Activated CD8-positive, alpha-beta memory T cell treated with anti-CD3 and anti-CD28 coated beads for 48 hours (primary cell): ENCODE measurements at regions not wholly inside any gene's neighbourhood (a gene's known extent, or its start where the extent isn't known, plus 50 kb on each side); places are given as distances from the start of the nearest gene placed in this dataset.

Source experiments
- DNase-seq, 3 experiments: peaks; one replicate each; pipeline ENCODE4 v3.0.0-alpha.2; 2020; ENCODE audit warnings: low read depth in 2 of 3, low spot score in 2 of 3

DNA sequence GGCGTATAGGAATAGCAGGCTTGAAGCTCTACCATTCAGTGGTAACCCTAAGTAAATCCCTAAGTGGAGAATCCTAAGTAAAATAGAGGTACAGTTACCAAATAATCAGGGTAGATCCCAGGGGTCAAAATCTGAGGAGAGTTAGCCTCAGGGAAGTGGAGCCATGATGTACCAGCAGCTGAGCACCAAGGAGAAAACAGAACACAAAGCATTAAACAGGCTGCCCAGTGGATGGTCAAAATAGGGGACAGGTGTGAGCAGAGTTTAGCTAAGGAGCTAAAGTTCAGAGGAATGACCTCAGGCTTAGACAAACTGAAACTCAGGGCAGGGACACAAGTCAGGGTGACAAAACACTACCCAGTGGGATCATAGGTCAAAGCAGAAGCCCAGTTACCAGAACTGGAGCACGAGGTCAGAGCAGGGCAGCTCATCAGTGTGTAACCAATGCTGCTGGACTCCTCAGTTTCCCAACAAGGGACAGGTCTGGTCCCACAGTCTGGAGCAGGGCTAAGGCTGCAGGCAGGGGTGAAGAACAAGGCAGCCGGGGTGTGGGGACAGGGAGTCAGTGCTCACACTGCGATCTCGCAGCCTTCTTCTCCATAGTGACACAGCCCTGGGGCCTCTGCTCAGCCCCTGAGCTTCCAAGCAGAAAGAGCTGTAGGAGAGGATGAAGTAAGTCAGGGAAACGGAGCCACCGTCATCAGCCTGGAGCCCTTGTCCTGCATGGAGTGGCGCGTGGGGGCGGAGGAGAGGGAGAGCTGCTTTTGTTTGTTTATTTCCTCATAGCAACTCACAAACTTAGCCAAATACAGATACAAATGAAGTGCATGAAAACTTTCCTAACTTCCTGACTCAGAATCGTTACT is 264.0 kb downstream of the MREG start:
- DNase-seq = no peak

DNA sequence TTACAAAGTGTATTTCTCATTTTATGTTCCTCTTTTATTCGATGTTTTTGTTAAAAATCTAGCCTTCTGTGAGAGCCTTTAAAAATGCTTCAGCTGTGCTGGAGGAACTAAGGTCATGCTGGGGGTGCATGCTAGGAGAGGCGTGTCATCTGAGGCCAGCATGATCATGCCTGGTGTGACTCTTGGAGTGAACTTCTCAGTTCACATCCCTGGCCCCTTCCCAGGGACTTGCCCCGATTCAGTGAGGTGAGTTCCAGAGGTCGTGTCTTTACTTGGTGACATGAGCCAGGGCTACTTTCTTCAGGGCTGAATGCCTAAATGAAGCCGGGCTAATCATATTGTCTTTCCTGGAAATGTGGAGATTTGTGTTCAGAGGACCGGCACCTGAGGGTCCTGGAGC is 264.9 kb downstream of the MREG start:
- no peak for DNase-seq

DNA sequence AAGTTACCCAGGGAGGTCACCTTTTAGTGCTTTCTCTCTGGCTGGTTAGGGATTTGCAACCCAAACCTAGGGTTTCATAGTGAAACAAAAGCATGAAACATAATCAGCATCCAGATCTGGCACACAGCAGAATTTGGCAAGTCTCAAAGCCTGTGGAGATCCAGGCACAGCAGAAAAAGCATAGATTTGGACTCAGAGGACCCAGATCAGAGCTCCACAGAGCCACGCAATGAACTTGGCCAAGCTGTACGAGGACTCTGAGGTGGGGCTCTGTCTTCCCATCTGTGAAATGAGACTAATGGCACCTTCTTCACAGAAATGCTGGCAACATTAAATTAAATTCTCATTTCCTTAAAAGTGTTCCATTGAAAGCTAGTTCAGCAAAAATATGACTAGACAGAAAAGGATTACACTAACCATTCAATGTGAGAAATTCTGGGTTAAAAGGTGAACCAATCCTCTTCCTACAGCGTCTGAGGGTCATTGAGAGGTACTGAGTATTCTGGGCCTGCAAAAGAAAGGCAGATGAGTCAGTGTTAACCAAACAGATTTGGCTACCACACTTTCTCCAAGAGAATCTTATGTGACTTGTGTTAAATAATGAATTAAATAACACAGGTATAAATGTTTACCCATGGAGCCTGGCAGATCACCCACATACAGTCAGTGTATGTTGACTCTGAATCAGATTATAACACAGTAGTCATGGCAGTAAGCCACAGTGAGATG is 266.3 kb downstream of the MREG start:
- DNase-seq = no peak

DNA sequence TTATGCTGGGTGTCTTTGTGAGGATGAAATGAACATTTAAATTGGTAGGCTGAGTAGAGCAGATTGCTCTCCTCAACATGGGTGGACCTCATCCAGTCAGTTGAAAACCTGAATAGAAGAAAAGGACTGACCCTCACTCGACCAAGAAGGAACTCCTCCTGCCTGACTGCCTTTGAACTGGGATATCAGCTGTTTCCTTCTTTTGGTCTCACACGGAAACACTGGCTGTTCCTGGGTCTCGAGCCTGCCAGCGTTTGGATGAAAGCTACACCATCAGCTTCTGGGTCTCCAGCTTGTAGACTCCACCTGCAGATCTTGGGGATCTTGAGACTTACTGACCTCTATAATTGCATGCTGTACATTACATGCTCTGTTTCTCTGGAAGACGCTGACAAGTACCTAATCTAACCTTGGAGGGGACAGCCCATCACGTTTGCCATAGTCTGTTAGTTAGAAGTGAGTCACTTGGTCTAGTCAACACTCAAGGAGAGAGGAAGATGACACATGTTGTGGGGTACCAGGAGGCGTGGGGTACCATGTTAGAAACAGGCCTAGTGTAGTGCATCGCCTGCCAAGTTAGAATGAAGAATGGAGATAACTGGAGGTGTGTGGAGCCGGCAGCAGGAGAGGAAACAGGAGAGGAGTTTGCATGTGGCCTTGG is 267.0 kb downstream of the MREG start:
- no peak for DNase-seq

DNA sequence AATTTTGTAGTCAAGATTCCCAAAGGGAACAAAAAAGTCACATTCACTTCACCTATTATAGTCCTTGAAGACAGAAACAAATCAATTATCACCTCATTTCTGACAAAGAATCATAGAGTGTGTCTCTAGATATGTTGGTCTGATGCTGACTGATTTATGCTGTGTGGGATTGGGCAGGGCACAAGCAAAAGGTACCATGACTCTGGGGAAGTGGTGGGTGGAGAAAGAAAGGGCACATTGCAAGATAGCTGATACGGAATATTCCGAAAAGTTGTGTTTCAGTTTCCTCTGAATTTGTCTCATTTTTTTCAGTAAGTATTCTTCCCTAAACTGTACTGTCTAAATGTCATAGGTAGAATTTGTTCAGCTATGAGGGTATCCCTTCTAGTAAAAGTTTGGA is 268.0 kb downstream of the MREG start:
- DNase-seq = no peak

DNA sequence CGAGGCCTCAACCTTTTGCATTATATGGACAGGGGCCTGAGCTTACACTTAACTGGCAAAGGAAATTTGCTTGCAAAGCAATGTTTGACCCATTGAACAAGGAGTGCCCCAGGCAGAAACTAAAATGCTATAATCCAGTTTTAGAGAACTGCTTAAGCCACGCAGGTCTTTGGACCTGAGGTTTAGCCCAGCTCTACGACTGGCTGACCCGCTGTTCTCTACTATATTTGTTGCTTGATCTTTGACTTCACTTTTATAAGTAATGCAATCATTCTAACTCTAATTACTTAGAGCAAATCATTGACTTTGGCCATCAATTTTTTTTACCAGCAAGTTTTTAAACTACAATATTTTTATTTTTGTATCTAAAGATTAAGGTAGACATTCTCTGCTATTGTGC is 268.8 kb downstream of the MREG start:
- DNase-seq = no peak

DNA sequence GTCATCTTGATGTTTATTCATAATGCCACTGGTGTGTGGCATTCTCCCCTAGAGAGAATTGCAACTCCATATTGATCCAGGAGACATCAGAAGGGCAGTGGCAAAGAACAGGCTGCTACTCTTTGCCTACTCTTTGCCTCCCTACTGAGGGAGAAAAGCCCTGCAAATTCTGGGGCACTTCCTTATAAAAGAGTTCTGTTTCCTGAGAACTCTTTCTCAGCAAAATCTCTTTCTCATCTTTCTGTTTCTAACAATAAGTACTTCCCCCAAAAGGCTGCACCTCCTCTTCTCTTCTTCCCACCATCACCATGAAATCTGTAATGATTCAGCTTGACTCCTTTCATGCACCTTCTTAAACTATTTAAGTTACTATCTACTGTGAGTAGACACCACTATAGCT is 270.3 kb downstream of the MREG start:
- no peak for DNase-seq

DNA sequence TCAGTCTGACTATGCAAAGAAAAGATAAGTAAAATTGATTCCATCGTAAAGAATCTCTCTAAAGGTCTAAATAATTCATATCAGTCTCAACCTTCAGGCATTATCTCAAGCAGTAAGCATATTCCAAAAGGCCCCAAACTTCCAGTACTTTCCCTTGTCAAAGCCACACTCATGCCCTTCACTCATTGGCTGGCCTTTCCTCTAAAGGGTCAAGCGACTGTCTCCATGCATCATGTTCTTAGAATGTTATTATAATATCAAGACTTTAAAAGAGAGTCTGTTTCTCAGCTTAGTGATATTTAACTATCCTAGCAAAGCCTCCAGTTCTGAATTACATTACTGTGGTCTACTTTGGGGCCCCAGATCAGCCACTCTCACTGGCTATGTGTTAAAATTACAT is 271.3 kb downstream of the MREG start:
- DNase-seq = no peak

DNA sequence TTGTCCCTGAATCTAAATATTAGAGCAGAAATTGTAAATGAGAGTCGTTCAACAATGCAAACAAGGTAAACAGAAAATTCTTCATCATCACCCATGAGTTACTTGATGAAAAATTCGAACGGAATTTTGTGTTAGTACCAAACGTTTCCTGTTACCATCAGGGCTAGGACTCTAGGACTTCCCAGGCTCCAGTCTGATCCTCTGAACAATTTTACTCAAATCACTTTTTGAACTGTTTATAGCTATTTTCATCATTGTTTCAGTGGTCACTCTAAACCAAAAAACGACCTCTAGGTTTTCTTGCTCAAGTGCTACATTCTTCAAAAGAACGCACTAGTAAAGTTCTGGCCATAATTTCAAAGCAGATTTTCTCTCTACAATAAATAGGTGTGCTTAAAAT is 273.3 kb downstream of the MREG start:
- DNase-seq = no peak

DNA sequence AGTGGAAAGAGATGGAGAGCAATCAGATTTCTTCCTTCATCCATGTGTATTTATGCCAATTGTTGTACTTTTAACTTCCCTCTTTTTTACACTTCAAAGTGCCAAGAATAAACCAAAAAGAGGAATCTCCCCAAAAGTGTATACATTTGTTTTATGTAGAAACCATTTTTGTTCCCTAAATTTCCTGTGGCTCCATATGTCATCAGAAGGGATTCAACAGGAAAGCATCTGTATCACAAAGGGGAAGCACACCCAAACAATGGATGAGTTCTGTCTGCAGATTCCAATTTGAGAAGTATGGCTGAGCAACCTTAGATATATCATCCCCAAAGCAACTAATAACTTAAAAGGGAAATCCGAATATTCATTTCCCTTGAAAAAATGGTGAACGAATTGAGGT is 275.0 kb downstream of the MREG start:
- no peak for DNase-seq

DNA sequence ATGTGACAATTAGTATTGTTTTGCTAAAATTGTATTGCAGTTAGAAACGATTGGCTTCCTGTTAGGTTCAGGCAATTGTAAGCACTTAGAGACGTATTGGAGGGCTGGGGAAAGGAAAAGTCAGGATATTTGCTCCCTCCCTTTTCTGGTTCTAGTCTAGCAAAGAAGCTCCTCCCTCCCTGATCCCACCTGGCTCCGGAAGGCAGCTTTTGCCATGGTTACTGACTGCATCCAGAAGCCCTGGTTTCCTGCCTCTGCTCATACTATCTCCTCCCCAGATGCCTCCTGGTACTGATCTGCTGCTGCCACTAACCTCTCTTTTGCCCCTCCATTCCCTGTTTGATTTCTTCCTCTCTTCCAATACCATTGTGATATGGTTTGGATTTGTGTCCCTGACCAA is 275.9 kb downstream of the MREG start:
- DNase-seq = no peak

DNA sequence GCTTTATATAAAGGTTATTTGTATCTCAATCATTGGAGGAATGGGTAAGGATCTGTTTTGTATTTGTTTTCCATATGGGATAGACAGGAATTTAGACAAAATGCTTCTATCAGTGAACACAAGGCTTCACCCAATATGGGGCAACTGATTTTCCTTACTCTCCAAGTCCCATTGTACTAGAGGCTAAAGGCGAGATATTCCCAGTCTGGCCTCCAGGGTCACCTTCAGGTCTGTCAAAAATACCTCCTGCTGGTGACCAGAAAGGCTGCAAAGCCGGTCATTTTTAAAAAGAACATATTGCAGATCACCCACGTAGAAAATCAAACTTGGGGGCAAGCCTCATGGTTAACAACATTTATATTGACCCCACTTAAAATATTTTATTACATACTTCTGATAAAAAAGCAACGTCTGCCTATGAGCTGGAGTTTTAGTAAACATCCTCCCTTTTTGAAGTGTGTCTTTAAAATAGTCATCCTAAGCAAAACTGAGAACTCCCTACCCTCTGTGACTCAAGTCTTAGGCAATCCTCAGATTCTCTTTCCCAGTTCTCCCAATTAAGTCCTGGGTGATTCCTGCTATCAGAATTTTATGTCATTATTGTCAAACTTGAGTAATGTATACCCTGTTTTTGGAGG is 276.6 kb downstream of the MREG start:
- no peak for DNase-seq

DNA sequence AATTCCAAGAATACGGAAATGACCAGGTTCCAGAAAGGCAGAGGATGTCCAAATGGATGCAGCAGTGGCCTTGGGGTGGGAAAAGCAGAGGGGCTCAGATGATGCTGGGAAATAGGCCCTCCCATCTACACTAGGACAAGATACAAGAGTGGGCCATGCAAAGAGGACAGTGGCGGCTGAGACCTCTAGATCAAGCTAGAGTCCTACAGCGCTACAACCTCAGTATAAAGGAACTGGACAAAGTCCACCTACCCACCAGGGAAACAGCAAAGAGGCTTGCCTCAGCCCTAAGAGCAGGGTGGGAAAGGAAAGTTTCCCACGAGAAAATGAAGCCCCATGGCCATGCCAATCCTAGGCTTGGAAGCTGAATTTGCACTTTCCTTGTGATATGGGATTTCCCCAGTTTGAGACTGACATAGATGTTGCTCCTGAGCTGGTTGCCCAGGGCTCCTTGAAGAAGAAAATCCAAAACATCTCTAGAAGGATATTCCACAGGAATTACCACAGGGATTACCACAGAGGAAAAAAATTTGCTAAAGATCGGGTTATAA is 282.2 kb downstream of the MREG start:
- DNase-seq = no peak

DNA sequence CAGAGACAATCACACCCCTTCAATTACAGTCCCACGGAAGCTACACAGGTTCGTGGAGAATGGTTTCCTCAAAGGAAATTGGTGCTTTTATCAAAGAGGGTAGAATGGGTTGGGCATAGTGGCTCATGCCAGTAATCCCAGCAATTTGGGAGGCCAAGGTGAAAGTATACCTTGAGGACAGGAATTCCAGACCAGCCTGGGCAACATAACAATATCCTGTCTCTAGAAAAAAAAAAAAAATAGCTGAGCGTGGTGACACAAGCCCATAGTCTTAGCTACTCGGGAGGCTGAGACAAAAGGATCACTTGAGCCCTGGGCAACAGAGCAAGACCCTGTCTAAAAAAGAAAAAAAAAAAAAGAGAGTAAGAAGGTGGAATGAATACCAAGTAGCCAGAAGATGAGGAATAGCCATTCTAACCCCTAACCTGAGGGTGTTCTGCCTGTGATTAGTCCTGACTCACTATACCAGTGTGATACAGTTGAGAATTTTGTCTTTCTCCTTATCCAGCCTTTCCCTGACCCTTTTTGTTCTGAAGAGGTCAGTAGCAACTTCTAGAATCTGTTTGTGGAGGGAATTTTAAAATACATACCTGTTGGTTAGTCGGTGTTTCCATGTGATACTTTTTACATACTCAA is 283.2 kb downstream of the MREG start:
- no peak for DNase-seq

DNA sequence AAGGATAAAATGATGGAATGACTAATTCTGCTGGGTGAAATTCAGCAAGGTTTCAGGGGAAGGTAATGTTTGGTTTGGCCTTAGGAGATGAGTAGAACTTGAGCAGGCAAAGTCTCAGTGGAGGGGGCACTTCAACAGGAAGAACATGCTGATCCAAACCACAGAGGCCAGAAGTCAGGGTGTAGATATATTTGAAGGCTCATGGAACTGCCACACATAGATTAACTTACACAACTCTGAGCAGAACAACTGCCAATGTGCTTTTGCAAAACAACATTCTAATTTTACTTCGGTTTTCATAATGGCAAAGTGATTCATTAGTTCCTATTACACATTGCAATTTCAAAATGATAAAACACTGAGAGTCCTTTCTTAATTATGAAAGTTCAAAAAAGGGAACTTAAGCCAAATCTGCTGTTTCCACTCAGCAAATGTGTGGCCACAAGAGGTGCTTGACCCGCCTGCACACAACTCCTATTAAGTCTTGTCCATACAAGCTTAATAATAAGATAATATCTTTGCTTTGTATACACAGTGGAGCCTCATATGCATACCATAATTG is 284.8 kb downstream of the MREG start:
- DNase-seq = no peak

DNA sequence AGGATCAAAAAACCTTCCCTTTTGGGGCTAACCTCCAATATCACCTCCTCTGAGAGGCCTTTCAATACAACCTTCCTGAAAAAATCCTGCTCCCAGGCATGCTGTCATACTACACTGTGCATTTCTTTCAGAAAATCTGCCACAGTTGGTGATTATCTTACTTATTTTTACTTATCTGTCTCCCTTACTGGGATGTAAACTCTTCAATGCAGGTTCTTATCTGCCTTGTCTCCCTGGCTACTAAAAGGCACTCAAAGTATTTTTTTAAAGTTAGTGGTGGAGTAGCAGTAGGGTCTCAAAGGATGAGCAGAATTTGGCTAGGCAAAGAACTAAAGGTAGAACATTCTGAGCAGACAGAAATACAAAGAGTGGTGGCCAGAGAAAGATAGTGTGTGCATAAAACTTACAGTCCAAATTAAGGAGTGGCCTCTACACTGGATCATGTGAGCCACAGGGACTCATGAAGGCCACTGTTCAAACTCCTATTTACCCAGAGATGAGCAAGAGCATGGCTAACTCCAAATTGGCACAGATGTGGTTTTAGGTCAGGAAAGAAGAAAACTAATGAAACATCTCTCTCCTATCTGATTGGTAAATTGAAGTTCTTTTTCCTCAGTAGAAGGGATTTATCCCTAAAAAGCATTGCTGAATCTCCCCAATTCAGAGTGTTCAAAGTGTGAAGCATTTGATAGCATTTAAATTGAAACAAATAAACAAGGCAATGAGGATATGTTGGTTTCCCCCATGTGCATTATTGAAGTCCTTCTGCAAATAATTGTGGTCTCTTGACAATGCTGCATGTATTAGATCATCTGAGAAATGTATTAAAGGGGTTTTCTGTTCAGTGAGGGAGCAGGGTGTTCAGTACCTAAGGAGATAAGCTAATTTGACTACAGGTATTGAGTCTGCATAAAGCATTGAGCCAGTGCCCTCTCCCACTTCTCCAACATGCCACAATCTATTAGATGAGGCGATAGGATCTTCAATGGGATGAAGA is 285.5 kb downstream of the MREG start:
- DNase-seq = no peak

DNA sequence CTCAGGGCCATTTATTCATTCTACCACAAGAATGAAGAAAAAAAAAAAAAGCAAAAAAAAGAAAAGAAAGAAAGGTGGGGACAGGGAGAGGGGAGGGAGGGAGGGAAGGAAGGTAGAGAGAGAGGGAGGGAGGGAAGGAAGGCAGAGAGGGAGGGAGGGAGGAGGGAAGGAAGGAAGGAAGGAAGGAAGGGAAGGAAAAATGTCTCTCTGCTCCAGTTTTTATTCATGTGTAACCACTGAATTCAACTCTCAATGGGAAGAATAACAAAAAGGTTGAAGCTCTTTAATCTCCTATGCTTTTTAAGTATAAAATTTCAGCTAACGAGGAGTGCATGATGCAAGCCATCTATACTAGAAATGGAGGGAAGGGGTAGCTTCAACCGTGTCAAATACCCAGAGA is 287.3 kb downstream of the MREG start:
- DNase-seq = no peak

DNA sequence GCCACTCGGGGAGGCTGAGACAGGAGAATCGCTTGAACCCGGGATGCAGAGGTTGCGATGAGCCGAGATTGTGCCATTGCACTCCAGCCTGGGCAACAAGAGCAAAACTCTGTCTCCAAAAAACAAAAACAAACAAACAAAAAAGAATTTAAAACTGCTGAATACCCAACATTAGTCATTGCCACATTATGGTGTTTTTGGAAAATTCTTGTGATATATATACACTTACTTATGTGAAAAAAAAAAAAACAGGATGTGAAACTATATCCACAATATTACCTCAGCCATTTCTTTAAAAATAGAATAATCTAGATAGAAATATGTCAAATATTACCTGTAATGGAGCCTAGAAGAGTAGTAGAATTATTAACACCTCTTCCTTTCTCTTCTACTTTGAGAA is 288.3 kb upstream of the FN1 start:
- no peak for DNase-seq

DNA sequence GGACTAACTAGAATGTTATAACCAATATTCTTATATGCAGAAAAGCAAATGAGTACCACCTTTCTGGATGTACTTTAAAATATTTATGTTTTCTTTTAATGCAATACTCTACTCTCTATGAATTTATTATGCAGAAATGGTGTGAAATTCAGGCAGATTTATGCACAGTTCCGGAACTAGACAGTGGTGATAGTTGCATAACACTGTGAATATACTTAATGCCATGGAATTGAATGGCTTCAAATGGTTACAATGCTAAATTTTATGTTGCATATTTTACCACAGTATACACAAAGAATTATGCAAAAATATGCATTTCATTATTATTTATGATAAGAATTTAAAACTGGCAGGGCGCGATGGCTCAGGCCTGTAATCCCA is 287.8 kb upstream of the FN1 start:
- DNase-seq = no peak
